Loucy (cell line): ENCODE measurements at regions not wholly inside any gene's neighbourhood (a gene's known extent, or its start where the extent isn't known, plus 50 kb on each side); places are given as distances from the start of the nearest gene placed in this dataset.

ENCODE experiments used
- H2AFZ ChIP-seq: fragments of 200-600 bp; sonication (generic); 2 replicates; pipeline ENCODE4 v1.6.0; 2016; ENCODE audit warnings: antibody characterized with exemption, mild to moderate bottlenecking, low read length, moderate library complexity
- H3F3A ChIP-seq: fragments of 200-600 bp; 2 replicates; pipeline ENCODE4 v1.6.0; 2016; ENCODE audit warnings: antibody characterized with exemption, low read depth, mild to moderate bottlenecking
- H3K27me3 ChIP-seq: fragments of 200-600 bp; sonication (generic); 2 replicates; pipeline ENCODE4 v1.6.1; 2014; ENCODE audit warnings: low read length, mild to moderate bottlenecking; ENCODE audit not compliant: insufficient read depth, poor library complexity, severe bottlenecking
- H3K36me3 ChIP-seq: fragments of 200-600 bp; sonication (generic); 2 replicates; pipeline ENCODE4 v1.6.1; 2016; ENCODE audit warnings: low read length; ENCODE audit not compliant: insufficient read depth
- H3K4me1 ChIP-seq: fragments of 200-600 bp; sonication (generic); 2 replicates; pipeline ENCODE4 v1.5.1; 2014; ENCODE audit warnings: low read length, mild to moderate bottlenecking; ENCODE audit not compliant: insufficient read depth, poor library complexity, severe bottlenecking
- H3K4me2 ChIP-seq: fragments of 200-600 bp; sonication (generic); 2 replicates; pipeline ENCODE4 v1.6.0; 2014; ENCODE audit warnings: antibody characterized with exemption, low read length, low read depth, mild to moderate bottlenecking; ENCODE audit not compliant: poor library complexity, severe bottlenecking
- H3K4me3 ChIP-seq: fragments of 200-600 bp; sonication (generic); 2 replicates; pipeline ENCODE4 v1.5.1; 2014; ENCODE audit warnings: low read length, mild to moderate bottlenecking, mixed read lengths; ENCODE audit not compliant: poor library complexity, severe bottlenecking
- H3K79me2 ChIP-seq: fragments of 200-600 bp; sonication (generic); 2 replicates; pipeline ENCODE4 v1.6.1; 2014; ENCODE audit warnings: low read length; ENCODE audit not compliant: insufficient read depth
- H3K9ac ChIP-seq: fragments of 200-600 bp; sonication (generic); 2 replicates; pipeline ENCODE4 v1.6.0; 2014; ENCODE audit warnings: mild to moderate bottlenecking, low read depth, low read length, moderate library complexity; ENCODE audit not compliant: poor library complexity, severe bottlenecking
- H3K9me2 ChIP-seq: fragments of 200-600 bp; sonication (generic); replicated peaks from 2 replicates; pipeline ENCODE4 v1.6.1; 2016; ENCODE audit warnings: low read depth, low read length, mixed read lengths
- H3K9me3 ChIP-seq: fragments of 200-600 bp; sonication (generic); 2 replicates; pipeline ENCODE4 v1.6.1; 2014; ENCODE audit warnings: mild to moderate bottlenecking, antibody characterized with exemption, low read length, low read depth; ENCODE audit not compliant: insufficient read depth
- H4K20me1 ChIP-seq: fragments of 200-600 bp; sonication (generic); 2 replicates; pipeline ENCODE4 v1.6.0; 2014; ENCODE audit warnings: antibody characterized with exemption, low read length, mild to moderate bottlenecking; ENCODE audit not compliant: insufficient read depth, poor library complexity, severe bottlenecking
- EZH2phosphoT487 ChIP-seq: fragments of 200-600 bp; IDR thresholded peaks from 2 replicates; pipeline ENCODE4 v1.6.1; 2018; ENCODE audit warnings: antibody characterized with exemption, mild to moderate bottlenecking, moderate library complexity, borderline replicate concordance
- TF ChIP-seq, protein P1 (sequence below): fragments of 200-600 bp; sonication (generic); conservative IDR thresholded peaks from 2 replicates; pipeline ENCODE4 v1.5.1; 2014; ENCODE audit warnings: mild to moderate bottlenecking, antibody characterized with exemption, low read length

DNA sequence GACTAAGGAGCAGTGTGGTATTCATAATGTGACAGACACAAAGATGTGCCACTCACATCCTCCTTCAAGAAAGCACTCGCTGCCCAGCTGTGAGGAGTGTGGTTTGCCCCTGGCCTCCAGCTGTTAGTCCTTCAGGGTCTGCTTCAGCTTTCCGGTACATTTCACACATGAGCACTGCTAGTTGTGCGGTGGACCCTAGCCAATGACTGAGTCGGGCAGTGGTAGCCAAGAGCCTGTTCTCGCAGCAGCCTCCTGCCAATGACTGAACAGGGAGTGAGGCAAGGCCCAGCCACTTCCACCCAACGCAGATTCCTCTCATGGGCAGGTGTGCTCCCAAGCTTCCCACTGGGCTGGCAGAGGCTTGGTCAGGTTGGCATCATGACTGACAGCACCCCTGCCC is 254.3 kb downstream of the RBM43 start:
- no peaks in the 10 kb centered on the region for H3K9me3 ChIP-seq
- no peaks in the 10 kb centered on the region for H3K27me3 ChIP-seq
- no peak for TF ChIP-seq EZH2phosphoT487
- TF ChIP-seq, protein P1, sequence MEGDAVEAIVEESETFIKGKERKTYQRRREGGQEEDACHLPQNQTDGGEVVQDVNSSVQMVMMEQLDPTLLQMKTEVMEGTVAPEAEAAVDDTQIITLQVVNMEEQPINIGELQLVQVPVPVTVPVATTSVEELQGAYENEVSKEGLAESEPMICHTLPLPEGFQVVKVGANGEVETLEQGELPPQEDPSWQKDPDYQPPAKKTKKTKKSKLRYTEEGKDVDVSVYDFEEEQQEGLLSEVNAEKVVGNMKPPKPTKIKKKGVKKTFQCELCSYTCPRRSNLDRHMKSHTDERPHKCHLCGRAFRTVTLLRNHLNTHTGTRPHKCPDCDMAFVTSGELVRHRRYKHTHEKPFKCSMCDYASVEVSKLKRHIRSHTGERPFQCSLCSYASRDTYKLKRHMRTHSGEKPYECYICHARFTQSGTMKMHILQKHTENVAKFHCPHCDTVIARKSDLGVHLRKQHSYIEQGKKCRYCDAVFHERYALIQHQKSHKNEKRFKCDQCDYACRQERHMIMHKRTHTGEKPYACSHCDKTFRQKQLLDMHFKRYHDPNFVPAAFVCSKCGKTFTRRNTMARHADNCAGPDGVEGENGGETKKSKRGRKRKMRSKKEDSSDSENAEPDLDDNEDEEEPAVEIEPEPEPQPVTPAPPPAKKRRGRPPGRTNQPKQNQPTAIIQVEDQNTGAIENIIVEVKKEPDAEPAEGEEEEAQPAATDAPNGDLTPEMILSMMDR = no peak
- no peaks in the 10 kb centered on the region for H3K4me1 ChIP-seq
- no peaks in the 10 kb centered on the region for H3K9me2 ChIP-seq
- H3K36me3 ChIP-seq = no peaks in the 10 kb centered on the region
- no peak overlapping the region for H3K9ac ChIP-seq
- H3K79me2 ChIP-seq = no peaks in the 10 kb centered on the region
- H3F3A ChIP-seq = no peaks in the 10 kb centered on the region
- no peak overlapping the region for H2AFZ ChIP-seq
- H3K4me2 ChIP-seq = no peak overlapping the region
- H3K4me3 ChIP-seq = no peak overlapping the region
- no peaks in the 10 kb centered on the region for H4K20me1 ChIP-seq

GRCh38 chr2:151002959-151003600 is 258.6 kb downstream of the RBM43 start:
- Histone ChIP-seq H3K4me2 (no peak overlapping the region), H2AFZ (no peak overlapping the region), H3K9me2 (no peaks in the 10 kb centered on the region), H3K9ac (no peak overlapping the region), H3K4me1 (no peaks in the 10 kb centered on the region), H4K20me1 (no peaks in the 10 kb centered on the region), H3F3A (no peaks in the 10 kb centered on the region), H3K36me3 (no peaks in the 10 kb centered on the region), H3K4me3 (no peak overlapping the region), H3K27me3 (no peaks in the 10 kb centered on the region), H3K9me3 (no peaks in the 10 kb centered on the region), H3K79me2 (no peaks in the 10 kb centered on the region)
- no peak for TF ChIP-seq EZH2phosphoT487

DNA sequence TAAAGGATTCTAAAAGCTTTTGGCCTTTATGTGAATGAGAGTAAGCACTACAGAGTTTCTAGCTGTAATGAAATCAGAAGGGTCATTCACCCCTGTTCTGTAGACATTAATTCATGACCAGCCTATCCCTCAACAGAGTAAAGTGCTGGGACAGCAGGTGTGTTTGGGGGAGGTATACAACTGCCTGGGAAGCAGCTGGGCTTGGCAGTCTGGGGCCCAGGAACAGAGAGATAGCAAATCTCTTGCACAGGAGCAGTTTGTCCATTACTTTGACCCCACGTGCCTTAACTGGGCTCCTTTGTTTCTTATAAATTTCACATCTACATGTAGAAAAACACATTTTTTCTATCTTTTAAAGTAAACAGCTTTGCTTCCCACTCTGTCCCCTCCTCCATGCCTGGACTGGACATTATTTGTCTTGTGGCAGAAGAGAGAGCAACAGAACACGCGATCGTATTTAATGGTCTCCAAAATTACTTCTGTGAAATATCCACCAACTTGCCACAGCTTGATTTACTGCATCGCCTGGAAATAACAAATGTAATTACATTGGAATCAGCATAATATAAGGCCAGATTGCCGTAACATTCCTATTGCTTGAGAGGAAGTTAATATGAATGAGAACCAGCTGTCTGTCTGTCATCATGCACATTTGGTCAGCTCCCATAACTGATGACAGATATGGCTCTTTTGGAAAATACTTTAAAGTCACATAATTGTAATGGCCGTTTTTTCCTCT is 263.8 kb downstream of the RBM43 start:
- Histone ChIP-seq H3K36me3 (no peaks in the 10 kb centered on the region), H3K79me2 (no peaks in the 10 kb centered on the region), H4K20me1 (no peaks in the 10 kb centered on the region), H3K27me3 (no peaks in the 10 kb centered on the region), H3K9ac (no peak overlapping the region), H3K9me3 (no peaks in the 10 kb centered on the region), H3K9me2 (no peaks in the 10 kb centered on the region), H3F3A (no peaks in the 10 kb centered on the region), H2AFZ (no peak overlapping the region), H3K4me3 (no peak overlapping the region), H3K4me1 (peaks cover 3% of the 10 kb centered on the region), H3K4me2 (no peak overlapping the region)
- TF ChIP-seq, protein P1 = no peak

GRCh38 chr2:150997066-150997465 is 264.6 kb downstream of the RBM43 start:
- H3K4me1 ChIP-seq = peaks cover 3% of the 10 kb centered on the region
- H3K9me3 ChIP-seq = no peaks in the 10 kb centered on the region
- H3K4me3 ChIP-seq = no peak overlapping the region
- H3K36me3 ChIP-seq = no peaks in the 10 kb centered on the region
- H3K27me3 ChIP-seq = no peaks in the 10 kb centered on the region
- H4K20me1 ChIP-seq = no peaks in the 10 kb centered on the region
- no peaks in the 10 kb centered on the region for H3F3A ChIP-seq
- H3K9me2 ChIP-seq = no peaks in the 10 kb centered on the region
- no peak overlapping the region for H3K9ac ChIP-seq
- no peak for TF ChIP-seq EZH2phosphoT487
- TF ChIP-seq, protein P1 = no peak
- H3K4me2 ChIP-seq = no peak overlapping the region
- H3K79me2 ChIP-seq = no peaks in the 10 kb centered on the region
- H2AFZ ChIP-seq = no peak overlapping the region
